NOMO-1 (cell line): ENCODE measurements at regions not wholly inside any gene's neighbourhood (a gene's known extent, or its start where the extent isn't known, plus 50 kb on each side); places are given as distances from the start of the nearest gene placed in this dataset.
A peak's percentile ranks its signal among the peaks of the same experiment; 100 is the strongest.

Experiments used
- DNase-seq, 2 experiments: peaks; one replicate each; lab custom pipeline; 2025; ENCODE audit not compliant: unreplicated experiment in 2 of 2; lab: John Stamatoyannopoulos, UW

DNA sequence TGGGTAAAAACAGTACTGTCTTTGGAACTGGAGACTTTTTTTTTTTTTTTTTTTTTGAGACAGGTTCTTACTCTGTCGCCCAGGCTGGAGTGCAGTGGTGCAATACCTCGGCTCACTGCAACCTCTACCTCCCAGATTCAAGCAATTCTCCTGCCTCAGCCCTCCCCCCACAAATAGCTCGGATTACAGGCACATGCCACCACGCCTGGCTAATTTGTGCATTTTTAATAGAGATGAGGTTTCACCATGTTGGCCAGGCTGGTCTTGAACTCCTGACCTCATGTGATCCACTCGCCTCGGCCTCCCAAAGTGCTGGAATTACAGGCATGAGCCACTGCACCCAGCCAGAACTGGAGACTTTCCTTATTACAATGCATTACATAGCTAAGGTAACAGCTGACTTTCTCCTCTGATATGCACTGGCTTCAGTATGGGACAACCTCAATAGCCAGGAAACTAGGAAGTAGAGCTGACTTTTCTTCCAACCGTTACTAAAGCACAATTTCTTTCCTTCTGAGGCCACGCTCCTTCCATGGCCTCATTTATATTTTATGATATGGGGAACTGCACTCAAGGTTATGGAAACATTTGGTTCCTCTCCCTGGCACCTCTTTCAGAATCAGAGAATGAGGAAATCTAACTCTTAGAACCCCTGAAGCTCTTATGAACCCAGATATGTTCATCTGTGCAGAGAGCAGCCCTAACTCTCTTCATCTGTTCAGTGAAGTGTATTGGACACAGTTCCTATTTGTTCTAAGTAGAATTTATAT is 53.5 kb upstream of the FAM9B start:
- DNase-seq = peak; percentile 34 to 62

GRCh38 chrX:9088896-9089295 is 55.0 kb upstream of the FAM9B start:
- DNase-seq = peak; percentile 11 to 39

GRCh38 chrX:9090766-9091165 is 56.8 kb upstream of the FAM9B start:
- no peak for DNase-seq

DNA sequence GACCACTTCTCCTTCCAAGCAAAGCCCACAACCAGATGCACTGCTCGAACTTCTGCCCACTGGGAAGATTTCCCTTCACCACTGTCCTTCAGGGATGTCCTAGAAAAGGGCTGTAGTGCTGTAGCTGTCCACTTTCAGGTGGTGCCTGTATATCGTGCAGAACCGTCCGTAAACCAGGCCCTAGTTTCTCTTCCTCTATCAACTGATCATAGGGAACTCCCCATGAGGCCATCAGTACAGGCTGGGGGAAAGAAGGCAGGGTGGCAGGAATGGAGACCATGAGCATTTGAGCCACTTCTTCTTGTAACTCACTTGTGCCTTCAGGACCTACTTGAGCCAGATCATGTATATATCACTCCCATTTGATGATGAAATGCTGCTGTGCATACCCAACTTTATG is 57.3 kb upstream of the FAM9B start:
- peak; percentile 71 to 83 for DNase-seq

GRCh38 chrX:9102956-9103355 is 69.0 kb upstream of the FAM9B start:
- no peak for DNase-seq

GRCh38 chrX:9108054-9108453 is 74.1 kb upstream of the FAM9B start:
- DNase-seq = no peak

DNA sequence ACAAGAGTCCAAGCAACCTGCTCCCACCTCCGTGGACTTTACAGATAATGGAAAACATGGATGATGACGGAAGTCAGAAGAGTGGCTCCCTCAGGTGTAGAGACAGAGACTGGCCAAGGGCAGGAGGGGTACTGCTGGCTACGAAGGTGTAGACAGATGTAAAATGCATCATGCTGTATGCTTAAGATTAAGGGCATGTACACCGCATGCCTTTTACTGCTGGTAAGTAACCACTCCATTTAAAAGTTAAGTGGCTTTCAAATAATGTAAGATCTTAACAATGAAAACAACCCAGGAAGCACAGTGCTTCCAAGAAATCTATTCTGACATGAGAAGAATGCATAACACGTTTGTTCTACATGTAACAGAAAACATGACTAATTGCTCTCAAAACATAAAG is 76.9 kb upstream of the FAM9B start:
- no peak for DNase-seq

DNA sequence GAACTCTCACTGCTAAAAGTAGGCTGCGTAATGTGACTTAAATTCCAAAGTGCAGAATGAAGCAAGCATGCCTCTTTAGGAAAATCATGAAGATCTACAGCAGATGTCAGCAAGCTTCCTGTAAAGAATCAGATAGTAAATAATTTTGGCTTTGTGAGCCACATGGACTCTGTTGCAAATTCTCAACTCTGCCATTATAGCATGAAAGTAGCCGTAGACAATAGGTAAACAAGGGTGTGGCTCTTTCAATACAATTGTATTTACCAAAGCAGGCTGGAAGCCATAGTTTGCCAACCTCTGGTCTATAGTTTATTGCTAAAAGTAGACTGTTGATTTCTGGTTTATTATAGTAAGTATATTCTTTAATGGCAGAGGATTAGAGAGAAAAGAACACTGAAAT is 80.3 kb upstream of the FAM9B start:
- DNase-seq = no peak

DNA sequence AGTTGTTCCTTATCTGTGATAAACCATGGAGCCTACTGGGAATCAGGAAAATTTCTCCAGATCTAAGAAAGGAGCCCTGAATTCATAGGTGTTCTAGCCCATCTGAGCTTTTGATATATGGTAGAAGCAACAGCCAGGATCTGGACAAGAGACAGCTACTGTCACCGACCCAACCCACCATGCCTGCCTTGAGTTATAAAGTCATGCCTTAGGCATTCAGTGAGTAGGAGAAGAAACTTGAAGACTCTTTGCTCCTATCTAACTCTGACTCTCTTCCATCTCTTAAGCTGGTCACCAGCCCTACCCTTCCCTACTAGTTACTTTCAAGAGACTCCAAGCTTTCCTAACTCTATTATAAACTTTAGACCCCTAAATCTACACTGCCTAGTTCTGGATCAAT is 83.9 kb upstream of the FAM9B start:
- DNase-seq = no peak

- DNase-seq = peak; percentile 3 to 11
Observed at GRCh38 chrX:9122519-9123245, 88.8 kb upstream of the FAM9B start.

GRCh38 chrX:9127986-9128385 is 94.1 kb upstream of the FAM9B start:
- DNase-seq = no peak

- no peak for DNase-seq
Observed at GRCh38 chrX:9130031-9130430, 96.1 kb upstream of the FAM9B start.

GRCh38 chrX:9131066-9131465 is 97.1 kb upstream of the FAM9B start:
- no peak for DNase-seq

GRCh38 chrX:9132036-9132638 is 98.2 kb upstream of the FAM9B start:
- DNase-seq = no peak

- no peak for DNase-seq
Observed at GRCh38 chrX:9133426-9133825, 99.5 kb upstream of the FAM9B start.

DNA sequence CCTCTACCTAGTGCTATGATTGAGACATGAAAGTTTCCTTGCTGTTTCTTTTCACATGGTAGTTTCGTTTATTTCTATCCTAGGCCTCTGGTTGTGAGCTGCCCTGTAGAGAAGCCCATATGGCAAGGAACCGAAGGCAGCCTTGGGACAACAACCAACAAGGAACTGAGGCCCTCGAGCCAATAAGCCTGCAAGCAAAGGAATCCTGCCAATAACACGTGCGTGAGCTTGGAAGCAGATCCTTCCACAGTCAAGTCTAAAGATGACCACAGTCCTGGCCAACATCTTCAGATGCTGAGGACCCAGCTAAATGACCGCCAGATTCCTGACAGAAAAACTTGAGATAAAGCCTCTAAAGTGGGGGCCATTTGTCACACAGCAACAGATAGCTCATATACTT is 100.4 kb upstream of the FAM9B start:
- DNase-seq = no peak

DNA sequence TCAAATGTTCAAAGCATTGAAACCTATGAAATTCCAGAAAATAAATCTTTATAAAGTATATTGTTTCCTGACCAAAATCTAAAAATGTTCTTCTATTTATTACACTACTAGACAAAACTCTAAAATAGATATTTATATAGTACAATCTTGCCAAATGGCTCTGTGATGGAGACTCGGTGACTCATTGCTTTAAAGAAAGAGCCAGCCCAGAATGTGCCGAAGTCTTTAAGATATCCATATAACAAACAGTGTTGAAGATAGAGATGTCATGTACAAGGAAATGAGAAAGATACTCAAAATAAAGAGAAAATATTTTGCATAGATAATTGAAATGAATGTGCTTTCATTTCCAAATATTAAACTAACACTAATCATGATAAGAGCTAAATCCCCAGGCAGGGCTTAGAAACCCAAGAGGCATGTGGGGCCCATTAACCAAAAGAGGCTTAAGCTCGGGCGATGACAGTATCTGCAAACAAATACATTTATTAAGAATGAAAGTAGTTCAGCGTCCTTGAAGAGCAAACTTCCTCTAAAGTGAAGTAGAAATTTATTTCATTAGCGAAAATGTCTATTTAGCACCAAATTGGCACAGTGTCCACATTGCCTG is 102.1 kb upstream of the FAM9B start:
- DNase-seq = no peak

DNA sequence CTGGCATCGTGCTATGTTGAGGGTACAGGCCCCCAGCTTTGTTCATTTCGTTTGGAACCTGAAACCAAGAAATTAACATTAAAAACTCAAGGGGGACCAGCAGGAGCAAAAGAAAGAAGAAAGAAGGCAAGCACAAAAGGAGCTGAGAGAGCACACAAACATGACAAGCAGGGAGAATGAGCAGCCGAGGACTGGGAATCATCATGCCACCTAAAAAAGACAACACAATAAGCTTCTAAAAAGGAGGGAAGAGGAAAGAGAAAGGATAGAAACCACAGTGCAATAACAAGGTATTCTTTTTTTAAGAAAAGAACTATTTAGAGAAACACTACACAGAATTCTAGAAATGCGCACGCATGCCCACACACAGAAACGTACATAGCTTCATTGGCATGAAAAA is 103.2 kb upstream of the FAM9B start:
- no peak for DNase-seq

DNA sequence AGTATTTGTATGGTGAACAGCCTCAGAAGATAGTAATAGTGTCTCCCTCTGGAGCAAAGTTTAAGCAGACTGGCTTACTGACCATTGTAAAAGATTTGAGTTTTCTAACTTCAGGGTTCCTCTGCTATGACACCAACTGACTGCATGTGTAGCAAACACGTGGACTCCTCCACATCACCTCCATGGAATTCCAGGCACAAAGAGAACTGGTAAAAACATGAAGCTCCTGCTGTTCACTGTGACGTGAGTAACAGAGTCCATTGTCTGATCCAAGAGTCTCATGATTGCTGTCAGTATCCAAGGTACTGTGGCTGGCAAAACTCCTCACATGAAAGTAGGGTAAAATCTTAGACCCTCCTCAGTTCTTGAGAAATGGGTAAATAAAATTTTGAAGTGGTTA is 107.6 kb upstream of the FAM9B start:
- no peak for DNase-seq

GRCh38 chrX:9144701-9145241 is 110.8 kb upstream of the FAM9B start:
- peak; percentile 13 to 47 for DNase-seq

DNA sequence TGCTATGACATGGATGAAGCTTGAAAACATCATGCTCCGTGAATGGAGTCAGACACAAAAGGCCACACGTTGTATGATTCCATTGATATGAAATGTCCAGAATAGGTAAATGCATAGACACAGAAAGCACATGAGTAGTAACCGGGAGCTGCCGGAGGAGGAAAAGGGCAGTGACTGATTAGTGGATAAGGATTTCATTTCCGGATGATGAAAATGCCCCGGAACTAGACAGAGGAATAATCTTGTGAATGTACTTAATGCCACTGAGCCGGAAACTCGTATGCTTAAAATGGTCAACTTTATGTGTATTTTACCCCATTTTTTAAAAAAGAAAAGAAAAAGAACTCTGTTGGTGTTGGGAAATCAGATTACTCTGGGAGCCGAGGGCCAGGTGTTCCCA is 112.7 kb upstream of the FAM9B start:
- no peak for DNase-seq
